Fibroblast of pulmonary artery (primary cell): ENCODE measurements at regions not wholly inside any gene's neighbourhood (a gene's known extent, or its start where the extent isn't known, plus 50 kb on each side); places are given as distances from the start of the nearest gene placed in this dataset.
"Not testable (repeated sequence)": the region's sequence is repeated elsewhere in the genome, so short reads cannot be mapped to it uniquely, and the experiment has no call there.

Experiments
- DNase-seq: peaks from one replicate; pipeline ENCODE4 v3.0.0-alpha.2; 2010; ENCODE audit warnings: low read depth
- H3K4me3 ChIP-seq: replicated peaks from 2 replicates; pipeline ENCODE4 v1.5.1; 2011; ENCODE audit warnings: low read depth, mild to moderate bottlenecking, control low read depth, low read length, moderate library complexity
- CTCF ChIP-seq: IDR thresholded peaks from 2 replicates; pipeline ENCODE4 v1.5.1; 2011; ENCODE audit warnings: mild to moderate bottlenecking, control low read depth, low read length, inconsistent platforms; ENCODE audit errors: missing control alignments

GRCh38 chr2:234357666-234358065, 139.2 kb downstream of the ARL4C start:
- no peak for TF ChIP-seq CTCF
- DNase-seq, result no peak
- no peak overlapping the region for H3K4me3 ChIP-seq

GRCh38 chr2:234355808-234356365, 141.0 kb downstream of the ARL4C start:
- DNase-seq, result no peak
- TF ChIP-seq CTCF, result no peak
- H3K4me3 ChIP-seq, result no peak overlapping the region

- DNase-seq, result no peak
- no peak for TF ChIP-seq CTCF
- H3K4me3 ChIP-seq, result no peak overlapping the region
Observed at GRCh38 chr2:234355021-234355720, 141.7 kb downstream of the ARL4C start.

- no peak for DNase-seq
- TF ChIP-seq CTCF, result no peak
- H3K4me3 ChIP-seq, result no peak overlapping the region
Observed at GRCh38 chr2:234352270-234352669, 144.6 kb downstream of the ARL4C start.

DNA sequence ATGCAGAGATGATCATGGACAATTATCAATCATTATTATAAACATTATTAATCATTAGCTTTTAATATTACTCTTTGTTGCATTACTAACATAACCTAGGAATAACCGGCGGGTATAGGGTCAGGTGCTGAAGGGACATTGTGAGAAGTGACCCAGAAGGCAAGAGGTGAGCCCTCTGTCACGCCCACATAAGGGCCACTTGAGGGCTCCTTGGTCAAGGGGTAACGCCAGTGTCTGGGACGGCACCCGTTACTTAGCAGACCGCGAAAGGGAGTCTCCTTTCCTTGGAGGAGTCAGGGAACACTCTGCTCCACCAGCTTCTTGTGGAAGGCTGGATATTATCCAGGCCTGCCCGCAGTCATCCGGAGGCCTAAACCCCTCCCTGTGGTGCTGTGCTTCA, 145.0 kb downstream of the ARL4C start:
- not testable (repeated sequence) for DNase-seq, H3K4me3 ChIP-seq

GRCh38 chr2:234348081-234348480, 148.8 kb downstream of the ARL4C start:
- no peak overlapping the region for H3K4me3 ChIP-seq
- DNase-seq, result no peak
- TF ChIP-seq CTCF, result no peak

DNA sequence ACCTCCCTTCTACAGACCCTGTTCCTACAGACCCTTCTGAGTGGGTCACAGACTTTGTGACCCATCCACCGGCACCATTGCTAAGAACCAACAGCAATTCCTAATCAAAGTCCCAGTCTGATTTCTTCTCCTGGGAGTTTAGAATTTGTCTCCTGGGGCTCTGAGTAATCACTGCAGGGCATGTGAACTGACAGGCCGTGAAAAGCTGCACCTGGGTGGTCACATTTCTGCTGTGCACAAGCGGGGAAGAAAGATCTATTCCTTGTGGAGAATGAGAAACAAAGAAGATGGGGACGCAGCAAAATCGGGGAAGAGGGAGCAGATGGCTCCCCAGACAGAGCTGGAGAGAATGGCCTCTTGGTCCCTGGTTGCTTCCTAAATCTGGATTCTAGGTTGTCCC, 151.0 kb downstream of the ARL4C start:
- TF ChIP-seq CTCF, result no peak
- no peak overlapping the region for H3K4me3 ChIP-seq
- DNase-seq, result no peak
